HepG2 (cell line): ENCODE measurements at regions not wholly inside any gene's neighbourhood (a gene's known extent, or its start where the extent isn't known, plus 50 kb on each side); places are given as distances from the start of the nearest gene placed in this dataset.

Experiments used
- CC2D1A ChIP-seq: sonication (generic); formaldehyde crosslinking; IDR thresholded peaks from 2 replicates; pipeline ENCODE4 v1.8.1; 2023; ENCODE audit warnings: mild to moderate bottlenecking, missing genetic modification reagents
- ZNF20 ChIP-seq: sonication (generic); formaldehyde crosslinking; IDR thresholded peaks from 2 replicates; pipeline ENCODE4 v1.4.0; 2020; ENCODE audit warnings: mild to moderate bottlenecking, moderate library complexity, missing genetic modification reagents
- ZNF331 ChIP-seq: sonication (generic); formaldehyde crosslinking; IDR thresholded peaks from 2 replicates; pipeline ENCODE4 v1.4.0; 2020; ENCODE audit warnings: missing genetic modification reagents
- ZNF446 ChIP-seq: sonication (generic); formaldehyde crosslinking; IDR thresholded peaks from 2 replicates; pipeline ENCODE4 v1.5.0; 2020; ENCODE audit warnings: mild to moderate bottlenecking, missing genetic modification reagents
- ZNF510 ChIP-seq: sonication (generic); formaldehyde crosslinking; IDR thresholded peaks from 2 replicates; pipeline ENCODE4 v1.4.0; 2020; ENCODE audit warnings: low read depth, mild to moderate bottlenecking, missing genetic modification reagents
- TF ChIP-seq, protein P1 (sequence below): sonication (generic); formaldehyde crosslinking; IDR thresholded peaks from one replicate; pipeline ENCODE4 v1.5.1; 2020; ENCODE audit warnings: mild to moderate bottlenecking, missing genetic modification reagents; ENCODE audit errors: not compliant biosample characterization
- TF ChIP-seq, protein P2 (sequence below): sonication (generic); formaldehyde crosslinking; IDR thresholded peaks from 2 replicates; pipeline ENCODE4 v1.8.0; 2022; ENCODE audit warnings: mild to moderate bottlenecking, missing genetic modification reagents, moderate library complexity

DNA sequence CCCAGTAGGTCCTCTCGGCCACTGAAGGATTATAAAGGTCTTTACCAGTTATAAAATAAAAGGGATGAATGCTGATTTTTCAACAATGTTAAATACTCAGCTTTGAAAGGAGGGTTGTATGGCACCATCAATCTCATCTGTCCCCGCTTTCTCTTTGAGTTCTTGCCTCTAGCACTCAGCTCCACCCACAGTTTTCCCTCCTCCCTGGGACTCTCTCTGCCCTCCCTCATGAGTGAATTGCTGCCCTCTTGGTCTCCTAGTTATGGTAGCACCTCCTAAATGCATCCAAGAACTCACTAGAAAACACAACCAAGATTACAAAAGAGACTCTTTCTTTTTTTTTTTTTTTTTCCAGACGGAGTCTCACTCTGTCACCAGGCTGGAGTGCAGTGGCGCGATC is 91.0 kb downstream of the TEX35 start (continued):
- TF ChIP-seq, protein P1, sequence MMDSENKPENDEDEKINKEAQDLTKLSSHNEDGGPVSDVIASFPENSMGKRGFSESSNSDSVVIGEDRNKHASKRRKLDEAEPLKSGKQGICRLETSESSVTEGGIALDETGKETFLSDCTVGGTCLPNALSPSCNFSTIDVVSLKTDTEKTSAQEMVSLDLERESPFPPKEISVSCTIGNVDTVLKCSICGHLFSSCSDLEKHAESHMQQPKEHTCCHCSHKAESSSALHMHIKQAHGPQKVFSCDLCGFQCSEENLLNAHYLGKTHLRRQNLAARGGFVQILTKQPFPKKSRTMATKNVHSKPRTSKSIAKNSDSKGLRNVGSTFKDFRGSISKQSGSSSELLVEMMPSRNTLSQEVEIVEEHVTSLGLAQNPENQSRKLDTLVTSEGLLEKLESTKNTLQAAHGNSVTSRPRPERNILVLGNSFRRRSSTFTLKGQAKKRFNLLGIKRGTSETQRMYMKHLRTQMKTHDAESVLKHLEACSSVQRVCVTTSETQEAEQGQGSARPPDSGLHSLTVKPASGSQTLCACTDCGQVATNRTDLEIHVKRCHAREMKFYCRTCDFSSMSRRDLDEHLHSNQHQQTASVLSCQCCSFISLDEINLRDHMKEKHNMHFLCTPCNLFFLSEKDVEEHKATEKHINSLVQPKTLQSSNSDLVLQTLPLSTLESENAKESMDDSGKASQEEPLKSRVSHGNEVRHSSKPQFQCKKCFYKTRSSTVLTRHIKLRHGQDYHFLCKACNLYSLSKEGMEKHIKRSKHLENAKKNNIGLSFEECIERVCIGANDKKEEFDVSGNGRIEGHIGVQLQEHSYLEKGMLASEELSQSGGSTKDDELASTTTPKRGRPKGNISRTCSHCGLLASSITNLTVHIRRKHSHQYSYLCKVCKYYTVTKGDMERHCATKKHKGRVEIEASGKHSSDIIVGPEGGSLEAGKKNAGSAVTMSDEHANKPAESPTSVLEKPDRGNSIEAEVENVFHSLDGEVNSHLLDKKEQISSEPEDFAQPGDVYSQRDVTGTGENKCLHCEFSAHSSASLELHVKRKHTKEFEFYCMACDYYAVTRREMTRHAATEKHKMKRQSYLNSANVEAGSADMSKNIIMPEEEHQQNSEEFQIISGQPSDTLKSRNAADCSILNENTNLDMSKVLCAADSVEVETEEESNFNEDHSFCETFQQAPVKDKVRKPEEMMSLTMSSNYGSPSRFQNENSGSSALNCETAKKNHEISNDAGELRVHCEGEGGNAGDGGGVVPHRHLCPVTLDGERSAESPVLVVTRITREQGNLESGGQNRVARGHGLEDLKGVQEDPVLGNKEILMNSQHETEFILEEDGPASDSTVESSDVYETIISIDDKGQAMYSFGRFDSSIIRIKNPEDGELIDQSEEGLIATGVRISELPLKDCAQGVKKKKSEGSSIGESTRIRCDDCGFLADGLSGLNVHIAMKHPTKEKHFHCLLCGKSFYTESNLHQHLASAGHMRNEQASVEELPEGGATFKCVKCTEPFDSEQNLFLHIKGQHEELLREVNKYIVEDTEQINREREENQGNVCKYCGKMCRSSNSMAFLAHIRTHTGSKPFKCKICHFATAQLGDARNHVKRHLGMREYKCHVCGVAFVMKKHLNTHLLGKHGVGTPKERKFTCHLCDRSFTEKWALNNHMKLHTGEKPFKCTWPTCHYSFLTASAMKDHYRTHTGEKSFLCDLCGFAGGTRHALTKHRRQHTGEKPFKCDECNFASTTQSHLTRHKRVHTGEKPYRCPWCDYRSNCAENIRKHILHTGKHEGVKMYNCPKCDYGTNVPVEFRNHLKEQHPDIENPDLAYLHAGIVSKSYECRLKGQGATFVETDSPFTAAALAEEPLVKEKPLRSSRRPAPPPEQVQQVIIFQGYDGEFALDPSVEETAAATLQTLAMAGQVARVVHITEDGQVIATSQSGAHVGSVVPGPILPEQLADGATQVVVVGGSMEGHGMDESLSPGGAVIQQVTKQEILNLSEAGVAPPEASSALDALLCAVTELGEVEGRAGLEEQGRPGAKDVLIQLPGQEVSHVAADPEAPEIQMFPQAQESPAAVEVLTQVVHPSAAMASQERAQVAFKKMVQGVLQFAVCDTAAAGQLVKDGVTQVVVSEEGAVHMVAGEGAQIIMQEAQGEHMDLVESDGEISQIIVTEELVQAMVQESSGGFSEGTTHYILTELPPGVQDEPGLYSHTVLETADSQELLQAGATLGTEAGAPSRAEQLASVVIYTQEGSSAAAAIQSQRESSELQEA (CRISPR knock-in tag), result no peak
- TF ChIP-seq ZNF510 (CRISPR knock-in tag), result no peak
- TF ChIP-seq ZNF446 (CRISPR knock-in tag), result no peak
- no peak for TF ChIP-seq CC2D1A (CRISPR knock-in tag)
- TF ChIP-seq, protein P2, sequence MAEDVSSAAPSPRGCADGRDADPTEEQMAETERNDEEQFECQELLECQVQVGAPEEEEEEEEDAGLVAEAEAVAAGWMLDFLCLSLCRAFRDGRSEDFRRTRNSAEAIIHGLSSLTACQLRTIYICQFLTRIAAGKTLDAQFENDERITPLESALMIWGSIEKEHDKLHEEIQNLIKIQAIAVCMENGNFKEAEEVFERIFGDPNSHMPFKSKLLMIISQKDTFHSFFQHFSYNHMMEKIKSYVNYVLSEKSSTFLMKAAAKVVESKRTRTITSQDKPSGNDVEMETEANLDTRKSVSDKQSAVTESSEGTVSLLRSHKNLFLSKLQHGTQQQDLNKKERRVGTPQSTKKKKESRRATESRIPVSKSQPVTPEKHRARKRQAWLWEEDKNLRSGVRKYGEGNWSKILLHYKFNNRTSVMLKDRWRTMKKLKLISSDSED (CRISPR knock-in tag), result no peak
- no peak for TF ChIP-seq ZNF331
- TF ChIP-seq ZNF20 (CRISPR knock-in tag), result no peak
